Coronary artery (tissue), 2 donors: ENCODE measurements at regions not wholly inside any gene's neighbourhood (a gene's known extent, or its start where the extent isn't known, plus 50 kb on each side); places are given as distances from the start of the nearest gene placed in this dataset.

Source experiments
- DNase-seq: peaks from one replicate; pipeline ENCODE4 v3.0.0-alpha.2; 2017; ENCODE audit warnings: low spot score
- H3K27ac ChIP-seq, 2 donors: fragments of 200-600 bp; sonication (generic); one replicate each; pipeline ENCODE4 v1.5.1; 2016 to 2019
- H3K4me3 ChIP-seq: fragments of 200-600 bp; sonication (generic); 2 replicates; pipeline ENCODE4 v1.5.1; 2016; ENCODE audit warnings: mild to moderate bottlenecking, moderate library complexity
- CTCF ChIP-seq: fragments of 200-600 bp; sonication (generic); IDR thresholded peaks from one replicate; pipeline ENCODE4 v1.5.1; 2019; ENCODE audit warnings: antibody characterized with exemption

GRCh38 chr9:126113756-126114408 lies 212.7 kb upstream of the MVB12B start:
- Histone ChIP-seq H3K27ac (no peak overlapping the region), H3K4me3 (no peak overlapping the region)
- DNase-seq = peak; percentile 56
- TF ChIP-seq CTCF = no peak

GRCh38 chr9:126114409-126114760 lies 212.2 kb upstream of the MVB12B start:
- DNase-seq = peak; percentile 56
- Histone ChIP-seq H3K4me3 (no peak overlapping the region), H3K27ac (no peak overlapping the region)
- no peak for TF ChIP-seq CTCF

- H3K27ac ChIP-seq = no peak overlapping the region
- DNase-seq = no peak
- no peak for TF ChIP-seq CTCF
- no peak overlapping the region for H3K4me3 ChIP-seq
These were observed 211.7 kb upstream of the MVB12B start for GRCh38 chr9:126114850-126115460.

GRCh38 chr9:126116351-126117157 lies 210.1 kb upstream of the MVB12B start:
- peak; percentile 36 for DNase-seq
- Histone ChIP-seq H3K4me3 (no peak overlapping the region), H3K27ac (no peak overlapping the region)
- TF ChIP-seq CTCF = no peak

GRCh38 chr9:126117158-126117425 lies 209.5 kb upstream of the MVB12B start:
- DNase-seq = no peak
- no peak overlapping the region for H3K4me3 ChIP-seq

GRCh38 chr9:126117631-126118030 lies 209.0 kb upstream of the MVB12B start:
- no peak overlapping the region for H3K4me3 ChIP-seq
- no peak for TF ChIP-seq CTCF
- DNase-seq = peak; percentile 35
- no peak overlapping the region for H3K27ac ChIP-seq

More at GRCh38 chr9:126117158-126117425, 209.5 kb upstream of the MVB12B start:
- no peak for TF ChIP-seq CTCF
- H3K27ac ChIP-seq = no peak overlapping the region

GRCh38 chr9:126119731-126120130 lies 206.9 kb upstream of the MVB12B start:
- no peak for TF ChIP-seq CTCF
- Histone ChIP-seq H3K27ac (no peak overlapping the region), H3K4me3 (no peak overlapping the region)
- no peak for DNase-seq
